WTC11 (cell line): ENCODE measurements at regions not wholly inside any gene's neighbourhood (a gene's known extent, or its start where the extent isn't known, plus 50 kb on each side); places are given as distances from the start of the nearest gene placed in this dataset.

ENCODE experiments used
- CTCF ChIP-seq: fragments of 200-600 bp; IDR thresholded peaks from 2 replicates; pipeline ENCODE4 v1.8.0; 2022; ENCODE audit warnings: antibody characterized with exemption
- MXD4 ChIP-seq: fragments of 250-450 bp; sonication (Bioruptor Pico); IDR thresholded peaks from 2 replicates; pipeline ENCODE4 v1.8.0; 2021; ENCODE audit warnings: mild to moderate bottlenecking, moderate library complexity, borderline replicate concordance
- ZBTB21 ChIP-seq: sonication (generic); formaldehyde crosslinking; IDR thresholded peaks from 2 replicates; pipeline ENCODE4 v1.8.1; 2023; ENCODE audit warnings: mild to moderate bottlenecking, missing genetic modification reagents, borderline replicate concordance

GRCh38 chr18:27239669-27240068 is 54.6 kb upstream of the CHST9 start:
- TF ChIP-seq CTCF (no peak), ZBTB21 (CRISPR knock-in tag) (no peak), MXD4 (CRISPR knock-in tag) (no peak)
